ENCODE measurements at regions not wholly inside any gene's neighbourhood (a gene's known extent, or its start where the extent isn't known, plus 50 kb on each side); places are given as distances from the start of the nearest gene placed in this dataset.

DNA sequence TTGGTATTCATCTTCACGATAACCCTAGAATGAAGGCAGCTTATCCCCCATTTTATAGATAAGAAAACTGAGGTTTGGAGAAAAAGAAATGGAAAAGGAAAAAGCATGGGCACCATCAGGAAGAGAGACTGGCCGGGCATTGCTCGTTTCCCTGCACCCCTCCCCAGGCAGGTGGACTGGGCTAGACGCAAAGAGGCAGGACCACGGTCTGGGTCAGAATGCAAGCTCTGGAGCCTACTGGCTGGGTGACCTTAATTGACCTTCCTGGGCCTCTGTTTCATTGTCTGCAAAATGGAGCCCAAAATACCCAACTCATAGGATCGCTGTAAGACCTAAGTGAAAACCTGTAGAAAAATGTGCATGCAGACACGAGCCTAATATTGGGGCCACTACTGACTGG, 135.3 kb upstream of the GLI2 start:
- ChIA-PET RAD21 (ENCODE audit: unreplicated experiment) (no interaction called here), CTCF (no interaction called here), SMC1A (ENCODE audit: uncharacterized antibody, unreplicated experiment) (no interaction called here), POLR2A (no interaction called here)
- Histone ChIP-seq H3K4me3 (no peak overlapping the region), H3K27ac (ENCODE audit: control insufficient read depth, insufficient read depth) (no peak overlapping the region), H4K20me1 (ENCODE audit: control insufficient read depth, insufficient read depth) (no peaks in the 10 kb centered on the region), H3K9me3 (replicated peaks; ENCODE audit: control insufficient read depth, insufficient read depth, low read length) (no peaks in the 10 kb centered on the region), H3K79me2 (ENCODE audit: control insufficient read depth, insufficient read depth, low read length) (no peaks in the 10 kb centered on the region), H3K9ac (ENCODE audit: control insufficient read depth, insufficient read depth, low read length) (no peak overlapping the region), H3K4me2 (ENCODE audit: control insufficient read depth, insufficient read depth) (no peak overlapping the region), H3K4me1 (ENCODE audit: control insufficient read depth, insufficient read depth, low read length) (no peaks in the 10 kb centered on the region), H3K27me3 (replicated peaks in 1 of 2; ENCODE audit: control insufficient read depth in 2 of 2, insufficient read depth in 2 of 2, low read length in 1 of 2) (peaks cover 0 to 12% of the 10 kb centered on the region in 2 experiments; a peak in 2 of 4 replicates), H3K36me3 (ENCODE audit: control insufficient read depth in 2 of 2, insufficient read depth in 2 of 2, low read length in 1 of 2) (no peaks in the 10 kb centered on the region), H2AFZ (ENCODE audit: control insufficient read depth, low read depth, low read length) (no peak overlapping the region)
- DNase-seq (ENCODE audit: low read depth, low spot score) (no peak), ATAC-seq (no peak), FAIRE-seq (no peak)
- TF ChIP-seq CREM (IDR thresholded peaks at IDR 0.05; ENCODE audit: low read depth) (no peak), MLLT1 (IDR thresholded peaks at IDR 0.05) (no peak), NRF1 (conservative IDR thresholded peaks at IDR 0.05; ENCODE audit: low read depth, low read length) (no peak), ATF2 (IDR thresholded peaks at IDR 0.05; ENCODE audit: low read length) (no peak), KAT2A (conservative IDR thresholded peaks at IDR 0.05; ENCODE audit: control insufficient read depth, low read depth, low read length) (no peak), ETV6 (conservative IDR thresholded peaks at IDR 0.05 in 1 of 2, IDR thresholded peaks at IDR 0.05 in 1 of 2; ENCODE audit: borderline replicate concordance in 1 of 2, low read depth in 1 of 2) (no peak), HDGF (IDR thresholded peaks at IDR 0.05) (no peak), BCL11A (IDR thresholded peaks at IDR 0.05; ENCODE audit: low read depth, low read length) (no peak), POLR2A (IDR thresholded peaks at IDR 0.05; ENCODE audit: low read depth, low read length) (no peak), IKZF2 (IDR thresholded peaks at IDR 0.05) (no peak), MYC (IDR thresholded peaks at IDR 0.05; ENCODE audit: insufficient read depth, insufficient read length, insufficient replicate concordance, low read length, severe bottlenecking) (no peak), WRNIP1 (IDR thresholded peaks at IDR 0.05; ENCODE audit: borderline replicate concordance, low read depth, low read length) (no peak), MTA3 (IDR thresholded peaks at IDR 0.05; ENCODE audit: borderline replicate concordance, low read length) (no peak), MXI1 (IDR thresholded peaks at IDR 0.05; ENCODE audit: low read depth, low read length) (no peak), ESRRA (IDR thresholded peaks at IDR 0.05; ENCODE audit: low read length) (no peak), BACH1 (IDR thresholded peaks at IDR 0.05; ENCODE audit: borderline replicate concordance) (no peak), KLF5 (IDR thresholded peaks at IDR 0.05; ENCODE audit: partially characterized antibody) (no peak), SREBF2 (IDR thresholded peaks at IDR 0.05; ENCODE audit: low read length) (no peak), EED (IDR thresholded peaks at IDR 0.05; ENCODE audit: low read depth) (no peak)
- TF ChIP-seq, protein P1, sequence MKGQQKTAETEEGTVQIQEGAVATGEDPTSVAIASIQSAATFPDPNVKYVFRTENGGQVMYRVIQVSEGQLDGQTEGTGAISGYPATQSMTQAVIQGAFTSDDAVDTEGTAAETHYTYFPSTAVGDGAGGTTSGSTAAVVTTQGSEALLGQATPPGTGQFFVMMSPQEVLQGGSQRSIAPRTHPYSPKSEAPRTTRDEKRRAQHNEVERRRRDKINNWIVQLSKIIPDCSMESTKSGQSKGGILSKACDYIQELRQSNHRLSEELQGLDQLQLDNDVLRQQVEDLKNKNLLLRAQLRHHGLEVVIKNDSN (IDR thresholded peaks at IDR 0.05; ENCODE audit: borderline replicate concordance, extremely low read length, insufficient read depth, low read depth, low read length) = no peak
- intact Hi-C loops (cut with micrococcal nuclease; ENCODE audit: unreplicated experiment) = no loop called here
- 44% methylated on average over 7 of the region's 7 CpGs for WGBS (ENCODE audit: insufficient coverage, insufficient replicate concordance, low lambda C conversion rate, missing lambda C conversion rate)
- in situ Hi-C loops (cut with MboI) = no loop called here
- no TSS peak for BruUV-seq (replicated peaks)

Measured in GM12878 (cell line).